WTC11 (cell line): ENCODE measurements at regions not wholly inside any gene's neighbourhood (a gene's known extent, or its start where the extent isn't known, plus 50 kb on each side); places are given as distances from the start of the nearest gene placed in this dataset.

Experiments used
- ATAC-seq: fragments of 200-7000 bp; cut with Tn5 transposase; 2 replicates; pipeline ENCODE4 v1.10.0; 2021; ENCODE audit warnings: mild to moderate bottlenecking, moderate library complexity
- CTCF ChIA-PET: fragments of 300-600 bp; sonication (Branson Sonifier 250); formaldehyde crosslinking; loops from one replicate; lab custom pipeline; 2021; ENCODE audit warnings: antibody characterized with exemption; lab: Charles Lee
- POLR2A ChIA-PET: fragments of 350-600 bp; sonication (Branson Sonifier 250); formaldehyde crosslinking; loops from one replicate; lab custom pipeline; 2021; ENCODE audit warnings: antibody characterized with exemption; lab: Charles Lee
- DNase-seq: peaks from one replicate; pipeline ENCODE4 v3.0.0; 2021; ENCODE audit warnings: low spot score
- H3K27ac Mint-ChIP-seq: 2 replicates; pipeline ENCODE4 v1.8.0; 2021; ENCODE audit warnings: mixed read lengths
- H3K27me3 Mint-ChIP-seq: 2 replicates; pipeline ENCODE4 v1.8.0; 2021; ENCODE audit warnings: low read depth, mild to moderate bottlenecking, moderate library complexity, mixed read lengths
- H3K36me3 Mint-ChIP-seq: 2 replicates; pipeline ENCODE4 v1.8.0; 2021; ENCODE audit warnings: mixed read lengths
- H3K4me1 Mint-ChIP-seq: 2 replicates; pipeline ENCODE4 v1.8.0; 2022; ENCODE audit warnings: mixed read lengths
- H3K4me3 Mint-ChIP-seq: 2 replicates; pipeline ENCODE4 v1.8.0; 2021; ENCODE audit warnings: mild to moderate bottlenecking, moderate library complexity, mixed read lengths
- H3K9me3 Mint-ChIP-seq: 2 replicates; pipeline ENCODE4 v1.8.0; 2021; ENCODE audit warnings: mixed read lengths
- EMX1 ChIP-seq: fragments of 250-450 bp; sonication (Bioruptor Pico); IDR thresholded peaks from 2 replicates; pipeline ENCODE4 v1.8.0; 2021; ENCODE audit warnings: mild to moderate bottlenecking
- ESRRA ChIP-seq: sonication (generic); formaldehyde crosslinking; IDR thresholded peaks from 2 replicates; pipeline ENCODE4 v1.8.1; 2022; ENCODE audit warnings: mild to moderate bottlenecking, missing genetic modification reagents, borderline replicate concordance
- FOXP1 ChIP-seq: sonication (generic); formaldehyde crosslinking; IDR thresholded peaks from 2 replicates; pipeline ENCODE4 v1.8.0; 2022; ENCODE audit warnings: missing genetic modification reagents, mild to moderate bottlenecking, moderate library complexity, borderline replicate concordance
- HMGA2 ChIP-seq: fragments of 250-450 bp; sonication (Bioruptor Pico); IDR thresholded peaks from 2 replicates; pipeline ENCODE4 v1.4.0; 2021; ENCODE audit warnings: mild to moderate bottlenecking, moderate library complexity
- NFATC4 ChIP-seq: fragments of 250-450 bp; sonication (Bioruptor Pico); IDR thresholded peaks from 2 replicates; pipeline ENCODE4 v1.9.0; 2021; ENCODE audit warnings: mild to moderate bottlenecking
- NFE2L1 ChIP-seq: sonication (generic); formaldehyde crosslinking; IDR thresholded peaks from 2 replicates; pipeline ENCODE4 v1.8.1; 2023; ENCODE audit warnings: missing genetic modification reagents
- OVOL2 ChIP-seq: fragments of 250-450 bp; sonication (Bioruptor Pico); IDR thresholded peaks from 2 replicates; pipeline ENCODE4 v1.9.0; 2021; ENCODE audit warnings: mild to moderate bottlenecking, borderline replicate concordance
- SMAD4 ChIP-seq: sonication (generic); formaldehyde crosslinking; IDR thresholded peaks from 2 replicates; pipeline ENCODE4 v1.8.0; 2022; ENCODE audit warnings: mild to moderate bottlenecking, missing genetic modification reagents
- TEAD1 ChIP-seq: sonication (generic); formaldehyde crosslinking; IDR thresholded peaks from 2 replicates; pipeline ENCODE4 v1.8.0; 2022; ENCODE audit warnings: mild to moderate bottlenecking, missing genetic modification reagents
- TEAD4 ChIP-seq: sonication (generic); formaldehyde crosslinking; IDR thresholded peaks from 2 replicates; pipeline ENCODE4 v1.8.0; 2022; ENCODE audit warnings: mild to moderate bottlenecking, missing genetic modification reagents
- USF2 ChIP-seq: sonication (generic); formaldehyde crosslinking; IDR thresholded peaks from 2 replicates; pipeline ENCODE4 v1.8.1; 2023; ENCODE audit warnings: mild to moderate bottlenecking, missing genetic modification reagents, moderate library complexity
- ZNF121 ChIP-seq: sonication (generic); formaldehyde crosslinking; IDR thresholded peaks from 2 replicates; pipeline ENCODE4 v1.8.0; 2023; ENCODE audit warnings: missing genetic modification reagents
- ZNF423 ChIP-seq: fragments of 250-450 bp; sonication (Bioruptor Pico); IDR thresholded peaks from 2 replicates; pipeline ENCODE4 v2.1.2; 2022; ENCODE audit warnings: mild to moderate bottlenecking, moderate library complexity
- ZNF425 ChIP-seq: fragments of 250-450 bp; sonication (Bioruptor Pico); conservative IDR thresholded peaks from 2 replicates; pipeline ENCODE4 v1.9.0; 2021; ENCODE audit warnings: mild to moderate bottlenecking
- TF ChIP-seq, protein P1 (sequence below): sonication (generic); formaldehyde crosslinking; IDR thresholded peaks from 2 replicates; pipeline ENCODE4 v1.8.0; 2022; ENCODE audit warnings: mild to moderate bottlenecking, missing genetic modification reagents
- TF ChIP-seq, protein P2 (sequence below): sonication (generic); formaldehyde crosslinking; IDR thresholded peaks from 2 replicates; pipeline ENCODE4 v1.8.0; 2023; ENCODE audit warnings: missing genetic modification reagents
- TF ChIP-seq, protein P3 (sequence below): sonication (generic); formaldehyde crosslinking; IDR thresholded peaks from 2 replicates; pipeline ENCODE4 v1.8.1; 2023; ENCODE audit warnings: mild to moderate bottlenecking, missing genetic modification reagents, borderline replicate concordance

DNA sequence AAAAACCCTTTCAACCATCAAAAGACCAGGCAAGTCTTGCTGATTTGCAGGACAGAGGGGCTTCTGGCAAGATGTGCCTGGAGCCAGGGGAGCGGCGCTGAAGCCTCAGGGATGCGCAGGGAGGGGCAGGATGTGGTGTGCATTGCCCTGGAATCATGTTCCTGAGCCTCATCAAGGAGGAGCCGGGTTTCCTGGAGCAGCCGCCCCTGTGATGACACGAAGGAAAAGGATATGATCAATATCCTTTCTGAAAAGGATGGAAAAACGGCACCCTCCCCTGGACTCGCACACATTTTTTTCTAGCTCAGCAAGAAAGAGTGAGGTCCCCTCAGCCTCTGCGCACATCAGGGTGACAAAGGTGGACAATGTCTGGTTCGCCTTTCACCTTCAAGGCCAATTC, 173.1 kb upstream of the SSTR4 start:
- POLR2A ChIA-PET: no interaction called here
- DNase-seq: no peak
- no peak for ATAC-seq
- CTCF ChIA-PET: interaction anchor here (0.9 to 3.6 kb wide), 3 partner anchors 10 to 479 kb away, joined by 3 to 24 read pairs (median 3); no protein-coding TSS in a partner anchor
- Mint-ChIP-seq H3K4me3 (no peak overlapping the region), H3K9me3 (no peaks in the 10 kb centered on the region)
- TF ChIP-seq SMAD4 (CRISPR knock-in tag) (no peak), EMX1 (CRISPR knock-in tag) (no peak), NFE2L1 (no peak), ZNF121 (CRISPR knock-in tag) (no peak), ESRRA (CRISPR knock-in tag) (no peak), NFATC4 (CRISPR knock-in tag) (no peak), TEAD4 (CRISPR knock-in tag) (no peak), OVOL2 (no peak), FOXP1 (no peak), ZNF425 (CRISPR knock-in tag) (no peak), TEAD1 (CRISPR knock-in tag) (no peak), HMGA2 (CRISPR knock-in tag) (no peak)
- TF ChIP-seq, protein P1, sequence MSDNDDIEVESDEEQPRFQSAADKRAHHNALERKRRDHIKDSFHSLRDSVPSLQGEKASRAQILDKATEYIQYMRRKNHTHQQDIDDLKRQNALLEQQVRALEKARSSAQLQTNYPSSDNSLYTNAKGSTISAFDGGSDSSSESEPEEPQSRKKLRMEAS (CRISPR knock-in tag): no peak
- TF ChIP-seq, protein P2, sequence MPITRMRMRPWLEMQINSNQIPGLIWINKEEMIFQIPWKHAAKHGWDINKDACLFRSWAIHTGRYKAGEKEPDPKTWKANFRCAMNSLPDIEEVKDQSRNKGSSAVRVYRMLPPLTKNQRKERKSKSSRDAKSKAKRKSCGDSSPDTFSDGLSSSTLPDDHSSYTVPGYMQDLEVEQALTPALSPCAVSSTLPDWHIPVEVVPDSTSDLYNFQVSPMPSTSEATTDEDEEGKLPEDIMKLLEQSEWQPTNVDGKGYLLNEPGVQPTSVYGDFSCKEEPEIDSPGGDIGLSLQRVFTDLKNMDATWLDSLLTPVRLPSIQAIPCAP (CRISPR knock-in tag): no peak
- TF ChIP-seq, protein P3, sequence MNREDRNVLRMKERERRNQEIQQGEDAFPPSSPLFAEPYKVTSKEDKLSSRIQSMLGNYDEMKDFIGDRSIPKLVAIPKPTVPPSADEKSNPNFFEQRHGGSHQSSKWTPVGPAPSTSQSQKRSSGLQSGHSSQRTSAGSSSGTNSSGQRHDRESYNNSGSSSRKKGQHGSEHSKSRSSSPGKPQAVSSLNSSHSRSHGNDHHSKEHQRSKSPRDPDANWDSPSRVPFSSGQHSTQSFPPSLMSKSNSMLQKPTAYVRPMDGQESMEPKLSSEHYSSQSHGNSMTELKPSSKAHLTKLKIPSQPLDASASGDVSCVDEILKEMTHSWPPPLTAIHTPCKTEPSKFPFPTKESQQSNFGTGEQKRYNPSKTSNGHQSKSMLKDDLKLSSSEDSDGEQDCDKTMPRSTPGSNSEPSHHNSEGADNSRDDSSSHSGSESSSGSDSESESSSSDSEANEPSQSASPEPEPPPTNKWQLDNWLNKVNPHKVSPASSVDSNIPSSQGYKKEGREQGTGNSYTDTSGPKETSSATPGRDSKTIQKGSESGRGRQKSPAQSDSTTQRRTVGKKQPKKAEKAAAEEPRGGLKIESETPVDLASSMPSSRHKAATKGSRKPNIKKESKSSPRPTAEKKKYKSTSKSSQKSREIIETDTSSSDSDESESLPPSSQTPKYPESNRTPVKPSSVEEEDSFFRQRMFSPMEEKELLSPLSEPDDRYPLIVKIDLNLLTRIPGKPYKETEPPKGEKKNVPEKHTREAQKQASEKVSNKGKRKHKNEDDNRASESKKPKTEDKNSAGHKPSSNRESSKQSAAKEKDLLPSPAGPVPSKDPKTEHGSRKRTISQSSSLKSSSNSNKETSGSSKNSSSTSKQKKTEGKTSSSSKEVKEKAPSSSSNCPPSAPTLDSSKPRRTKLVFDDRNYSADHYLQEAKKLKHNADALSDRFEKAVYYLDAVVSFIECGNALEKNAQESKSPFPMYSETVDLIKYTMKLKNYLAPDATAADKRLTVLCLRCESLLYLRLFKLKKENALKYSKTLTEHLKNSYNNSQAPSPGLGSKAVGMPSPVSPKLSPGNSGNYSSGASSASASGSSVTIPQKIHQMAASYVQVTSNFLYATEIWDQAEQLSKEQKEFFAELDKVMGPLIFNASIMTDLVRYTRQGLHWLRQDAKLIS (CRISPR knock-in tag): no peak
- TF ChIP-seq, all 79 proteins: peak for 0
- Mint-ChIP-seq H3K36me3 (no peaks in the 10 kb centered on the region), H3K27ac (no peak overlapping the region), H3K4me1 (peaks cover 11% of the 10 kb centered on the region; the same call in 1 of the 2 replicates), H3K27me3 (no peaks in the 10 kb centered on the region)

DNA sequence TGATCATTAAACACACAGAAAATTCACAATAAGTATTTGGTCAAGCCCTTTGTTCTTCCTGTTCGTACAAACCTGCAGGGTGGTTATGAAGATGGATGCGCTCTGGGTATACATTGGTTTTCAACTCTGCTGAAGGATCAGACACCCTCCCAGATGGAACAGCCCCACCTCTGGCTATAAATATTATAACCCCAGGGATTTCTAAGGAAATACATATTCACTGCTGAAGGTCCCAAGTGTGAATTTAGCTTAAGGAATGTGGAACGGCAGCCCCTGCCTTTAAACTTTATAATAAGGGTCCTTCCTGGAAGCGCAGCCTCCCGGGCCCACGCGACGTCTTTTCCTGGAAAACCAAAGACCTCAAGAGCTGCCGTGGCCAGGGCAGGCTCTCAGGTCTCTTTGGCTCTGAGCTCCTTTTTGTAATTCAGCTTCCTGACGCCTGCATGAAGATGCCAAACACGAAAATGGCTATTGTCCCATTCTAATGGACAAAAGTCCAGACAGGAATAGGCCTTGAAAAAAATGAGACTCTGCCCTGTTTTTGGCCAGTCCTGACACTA, 172.4 kb upstream of the SSTR4 start:
- Mint-ChIP-seq H3K4me3 (no peak overlapping the region), H3K9me3 (no peaks in the 10 kb centered on the region), H3K27ac (no peak overlapping the region), H3K27me3 (no peaks in the 10 kb centered on the region; the same call in 1 of the 2 replicates), H3K4me1 (peaks cover 11% of the 10 kb centered on the region; the same call in 1 of the 2 replicates), H3K36me3 (no peaks in the 10 kb centered on the region)
- CTCF ChIA-PET: interaction anchor here (0.6 to 3.6 kb wide), 6 partner anchors 10 to 478 kb away, joined by 3 to 24 read pairs (median 3); no protein-coding TSS in a partner anchor
- POLR2A ChIA-PET: no interaction called here
- DNase-seq (no peak), ATAC-seq (no peak)
- TF ChIP-seq SMAD4 (CRISPR knock-in tag) (no peak), USF2 (no peak), ZNF423 (no peak)
